Stromal cell of bone marrow (primary cell): ENCODE measurements at regions not wholly inside any gene's neighbourhood (a gene's known extent, or its start where the extent isn't known, plus 50 kb on each side); places are given as distances from the start of the nearest gene placed in this dataset.

Experiments used
- DNase-seq: peaks from one replicate; pipeline ENCODE4 v3.0.0-alpha.2; 2012; ENCODE audit warnings: low read depth

- DNase-seq: no peak
Observed at GRCh38 chr7:68438016-68438415, 1160.3 kb upstream of the AUTS2 start.

GRCh38 chr7:68438811-68439210 is 1159.5 kb upstream of the AUTS2 start:
- DNase-seq: no peak

GRCh38 chr7:68439897-68440296 is 1158.4 kb upstream of the AUTS2 start:
- no peak for DNase-seq

- DNase-seq: no peak
Observed at GRCh38 chr7:68440866-68441265, 1157.4 kb upstream of the AUTS2 start.

GRCh38 chr7:68441645-68442044 is 1156.6 kb upstream of the AUTS2 start:
- no peak for DNase-seq

GRCh38 chr7:68442931-68443631 is 1155.2 kb upstream of the AUTS2 start:
- no peak for DNase-seq

- DNase-seq: no peak
Observed at GRCh38 chr7:68444042-68444441, 1154.2 kb upstream of the AUTS2 start.

GRCh38 chr7:68444956-68445355 is 1153.3 kb upstream of the AUTS2 start:
- DNase-seq: no peak

GRCh38 chr7:68446183-68446582 is 1152.1 kb upstream of the AUTS2 start:
- DNase-seq: no peak

GRCh38 chr7:68449099-68449498 is 1149.2 kb upstream of the AUTS2 start:
- no peak for DNase-seq

- DNase-seq: no peak
Observed at GRCh38 chr7:68449816-68450215, 1148.5 kb upstream of the AUTS2 start.

GRCh38 chr7:68454931-68455330 is 1143.3 kb upstream of the AUTS2 start:
- no peak for DNase-seq

GRCh38 chr7:68456469-68456868 is 1141.8 kb upstream of the AUTS2 start:
- DNase-seq: no peak

GRCh38 chr7:68457481-68457880 is 1140.8 kb upstream of the AUTS2 start:
- no peak for DNase-seq

- DNase-seq: peak; percentile 6
Observed at GRCh38 chr7:68458010-68458908, 1140.0 kb upstream of the AUTS2 start.

- peak; percentile 92 for DNase-seq
Observed at GRCh38 chr7:68461430-68461829, 1136.8 kb upstream of the AUTS2 start.

GRCh38 chr7:68470836-68471435 is 1127.3 kb upstream of the AUTS2 start:
- no peak for DNase-seq

GRCh38 chr7:68472688-68473087 is 1125.6 kb upstream of the AUTS2 start:
- DNase-seq: no peak

GRCh38 chr7:68474661-68475216 is 1123.5 kb upstream of the AUTS2 start:
- DNase-seq: no peak

GRCh38 chr7:68476966-68477365 is 1121.3 kb upstream of the AUTS2 start:
- no peak for DNase-seq

GRCh38 chr7:68478326-68478725 is 1119.9 kb upstream of the AUTS2 start:
- no peak for DNase-seq

- DNase-seq: no peak
Observed at GRCh38 chr7:68482800-68483199, 1115.5 kb upstream of the AUTS2 start.

GRCh38 chr7:68484731-68485130 is 1113.5 kb upstream of the AUTS2 start:
- DNase-seq: no peak
